Gastrocnemius medialis (tissue), 4 donors: ENCODE measurements at regions not wholly inside any gene's neighbourhood (a gene's known extent, or its start where the extent isn't known, plus 50 kb on each side); places are given as distances from the start of the nearest gene placed in this dataset.
"Not testable (repeated sequence)": the region's sequence is repeated elsewhere in the genome, so short reads cannot be mapped to it uniquely, and the experiment has no call there.

Experiments used
- ATAC-seq, 2 donors: fragments of 150-250 bp; one replicate each; pipeline ENCODE4 v1.9.1; 2016
- DNase-seq, 2 donors: peaks; one replicate each; pipeline ENCODE4 v3.0.0-alpha.2; 2019
- H3K27ac ChIP-seq, 4 donors: fragments of 200-600 bp; sonication (generic); 1 replicate in 1 of 4; 2 replicates in 3 of 4; pipeline ENCODE4 v1.5.1; 2016 to 2018; ENCODE audit warnings: mild to moderate bottlenecking in 2 of 4, moderate library complexity in 1 of 4
- H3K27me3 ChIP-seq, 3 donors: fragments of 200-600 bp; sonication (generic) in 2 of 3; 1 replicate in 1 of 3; 2 replicates in 2 of 3; pipeline versions ENCODE4 v1.5.1 to v1.6.0; 2016 to 2019; ENCODE audit warnings: mild to moderate bottlenecking in 1 of 3, moderate library complexity in 1 of 3
- H3K36me3 ChIP-seq, 2 donors: fragments of 200-600 bp; sonication (generic) in 1 of 2; one replicate each; pipeline ENCODE4 v1.5.1; 2017 to 2018
- H3K4me1 ChIP-seq, 2 donors: fragments of 200-600 bp; sonication (generic) in 1 of 2; one replicate each; pipeline ENCODE4 v1.5.1; 2016 to 2017; ENCODE audit warnings: mild to moderate bottlenecking in 2 of 2
- H3K4me3 ChIP-seq, 4 donors: fragments of 200-600 bp; sonication (generic) in 3 of 4; 1 replicate in 1 of 4; 2 replicates in 3 of 4; pipeline ENCODE4 v1.5.1; 2016 to 2019; ENCODE audit warnings: mild to moderate bottlenecking in 2 of 4
- H3K9me3 ChIP-seq, 3 donors: fragments of 200-600 bp; sonication (generic) in 2 of 3; 1 replicate in 1 of 3; 2 replicates in 2 of 3; pipeline ENCODE4 v1.5.1; 2016 to 2019
- CTCF ChIP-seq, 5 experiments: fragments of 450-650 bp in 3 of 5; fragments of 200-600 bp in 2 of 5; sonication (generic) in 2 of 5; IDR thresholded peaks in 4 of 5; conservative IDR thresholded peaks in 1 of 5; 1 replicate in 4 of 5; 2 replicates in 1 of 5; pipeline ENCODE4 v1.5.1; 2016 to 2019; ENCODE audit warnings: antibody characterized with exemption in 5 of 5, mild to moderate bottlenecking in 3 of 5, moderate library complexity in 3 of 5
- POLR2A ChIP-seq, 2 donors: fragments of 450-650 bp; IDR thresholded peaks; one replicate each; pipeline ENCODE4 v1.6.1; 2017; ENCODE audit warnings: antibody characterized with exemption in 2 of 2, mild to moderate bottlenecking in 2 of 2, moderate library complexity in 2 of 2
- in situ Hi-C, 4 donors: fragments of 200-750 bp; cut with MboI; loops; one replicate each; pipeline versions ENCODE4 v1.15.0 to v1.8.0; 2017; ENCODE audit warnings: low sequenced_read_pairs in 4 of 4
- intact Hi-C: fragments of 100-400 bp; cut with DNase I; formaldehyde crosslinking; loops from one replicate; pipeline ENCODE4 v1.15.1; 2023; ENCODE audit warnings: low total_unique reads

DNA sequence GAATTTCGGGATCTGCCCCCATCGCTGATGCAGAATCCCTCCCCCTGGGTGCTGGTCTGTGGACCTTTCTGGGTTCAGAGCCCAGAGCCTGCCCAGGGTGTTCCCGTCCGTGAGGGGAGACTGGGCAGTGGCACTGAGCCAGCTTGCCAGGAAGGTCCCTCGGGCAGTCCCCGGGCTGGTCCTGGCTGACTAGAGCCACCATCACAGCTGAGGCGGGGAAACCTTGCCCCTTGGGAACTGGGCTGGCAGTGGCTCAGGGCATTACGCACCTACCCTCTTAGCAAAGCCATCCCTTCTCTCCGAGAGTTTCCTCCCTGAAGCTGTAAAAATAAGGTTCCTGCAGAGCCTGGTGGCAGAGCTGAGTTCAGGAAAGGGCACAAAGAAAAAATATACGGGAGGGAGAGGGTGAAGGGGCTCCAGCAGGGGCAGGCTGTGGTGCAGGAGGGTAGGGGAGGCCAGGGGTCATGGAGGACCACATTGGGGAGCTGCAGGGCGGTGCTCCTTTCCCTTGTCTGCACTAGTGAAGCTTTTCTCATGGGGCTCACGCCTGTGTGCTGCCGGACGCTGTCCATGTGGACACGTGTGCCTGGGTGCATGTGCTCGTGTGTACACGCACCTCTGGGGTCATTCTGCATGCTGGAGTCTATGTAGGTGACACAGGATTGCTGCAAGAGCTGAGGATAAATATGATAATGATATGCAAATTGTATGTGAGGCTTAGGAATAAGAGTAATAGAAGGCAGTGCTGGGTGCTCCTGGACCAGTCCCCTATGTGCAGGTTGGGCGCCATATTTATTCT lies 118.9 kb downstream of the LHX2 start:
- no peaks in the 10 kb centered on the region for H3K4me1 ChIP-seq
- in situ Hi-C loops: loop anchor here in 2 of 4 donors (10.0 to 25.0 kb wide), 2 partner anchors 182 to 404 kb away; no protein-coding TSS in a partner anchor
- no peaks in the 10 kb centered on the region for H3K27me3 ChIP-seq
- ATAC-seq: no peak
- TF ChIP-seq POLR2A (IDR thresholded peaks at IDR 0.05): no peak
- TF ChIP-seq CTCF (IDR thresholded peaks at IDR 0.05 in 4 of 5, conservative IDR thresholded peaks at IDR 0.05 in 1 of 5): no peak
- H3K27ac ChIP-seq: no peak overlapping the region
- DNase-seq: no peak
- no peaks in the 10 kb centered on the region for H3K9me3 ChIP-seq
- H3K4me3 ChIP-seq: no peak overlapping the region
- intact Hi-C loops: no loop called here
- no peaks in the 10 kb centered on the region for H3K36me3 ChIP-seq

- H3K4me1 ChIP-seq, H3K9me3 ChIP-seq, H3K27ac ChIP-seq, H3K36me3 ChIP-seq, intact Hi-C loops, ATAC-seq, H3K4me3 ChIP-seq, H3K27me3 ChIP-seq, DNase-seq: not testable (repeated sequence)
- in situ Hi-C loops: loop anchor here in 2 of 4 donors (10.0 to 25.0 kb wide), 2 partner anchors 181 to 403 kb away; no protein-coding TSS in a partner anchor
These were observed 120.0 kb downstream of the LHX2 start for GRCh38 chr9:124131518-124131917.

DNA sequence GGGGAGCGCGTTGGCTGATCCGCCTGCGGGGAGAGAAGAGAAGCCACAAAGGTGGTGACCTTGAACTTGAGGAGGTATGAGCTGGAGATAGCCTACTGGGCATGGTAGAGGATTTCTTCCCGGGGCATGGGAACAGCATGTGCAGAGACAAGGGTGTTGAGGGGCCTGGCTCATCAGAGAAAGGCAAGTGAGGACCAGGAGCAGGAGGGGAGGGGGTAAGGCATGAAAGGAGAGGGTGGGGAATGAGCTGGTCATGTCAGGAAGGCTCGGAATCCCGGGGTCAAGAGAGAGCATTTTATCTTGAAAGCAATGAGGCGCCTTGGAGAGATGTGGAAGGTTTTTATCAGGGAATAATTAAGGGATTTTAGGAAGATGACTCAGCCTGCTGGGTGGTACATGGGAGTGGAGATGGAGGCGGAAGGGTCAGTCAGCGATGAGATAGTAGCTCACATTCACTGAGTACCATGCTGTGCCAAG lies 121.1 kb downstream of the LHX2 start:
- no peak for TF ChIP-seq CTCF (IDR thresholded peaks at IDR 0.05 in 4 of 5, conservative IDR thresholded peaks at IDR 0.05 in 1 of 5)
- no peak for TF ChIP-seq POLR2A (IDR thresholded peaks at IDR 0.05)
- H3K36me3 ChIP-seq: no peaks in the 10 kb centered on the region
- H3K4me3 ChIP-seq: no peak overlapping the region
- in situ Hi-C loops: loop anchor here in 2 of 4 donors (10.0 to 25.0 kb wide), 2 partner anchors 180 to 402 kb away; no protein-coding TSS in a partner anchor
- no peaks in the 10 kb centered on the region for H3K4me1 ChIP-seq
- H3K27ac ChIP-seq: no peak overlapping the region
- no peaks in the 10 kb centered on the region for H3K27me3 ChIP-seq
- ATAC-seq (no peak), DNase-seq (no peak)
- no peaks in the 10 kb centered on the region for H3K9me3 ChIP-seq
- intact Hi-C loops: no loop called here

DNA sequence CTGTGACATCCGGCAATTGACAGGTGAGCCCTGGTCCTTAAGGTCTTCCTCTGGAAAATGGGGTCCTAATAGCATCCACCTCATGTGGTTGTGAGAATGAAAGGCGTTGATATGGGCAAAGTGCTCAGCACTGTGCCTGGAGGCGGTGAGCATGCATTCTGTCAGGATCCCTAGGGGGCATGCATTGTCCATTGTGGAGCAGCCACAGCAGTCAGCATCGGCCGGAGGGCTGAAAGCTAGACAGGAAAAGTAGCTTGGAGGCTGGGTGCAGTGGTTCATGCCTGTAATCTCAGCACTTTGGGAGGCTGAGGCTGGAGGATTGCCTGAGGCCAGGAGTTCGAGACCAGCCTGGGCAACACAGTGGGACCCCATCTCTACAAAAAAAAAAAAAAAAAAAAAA lies 122.2 kb downstream of the LHX2 start:
- intact Hi-C loops: no loop called here
- no peaks in the 10 kb centered on the region for H3K4me1 ChIP-seq
- in situ Hi-C loops: loop anchor here in 2 of 4 donors (10.0 to 25.0 kb wide), 2 partner anchors 179 to 401 kb away; no protein-coding TSS in a partner anchor
- no peaks in the 10 kb centered on the region for H3K9me3 ChIP-seq
- H3K4me3 ChIP-seq: no peak overlapping the region
- TF ChIP-seq POLR2A (IDR thresholded peaks at IDR 0.05): no peak
- TF ChIP-seq CTCF (IDR thresholded peaks at IDR 0.05 in 4 of 5, conservative IDR thresholded peaks at IDR 0.05 in 1 of 5): no peak
- no peak overlapping the region for H3K27ac ChIP-seq
- H3K27me3 ChIP-seq: no peaks in the 10 kb centered on the region
- no peaks in the 10 kb centered on the region for H3K36me3 ChIP-seq
- ATAC-seq (no peak), DNase-seq (no peak)

DNA sequence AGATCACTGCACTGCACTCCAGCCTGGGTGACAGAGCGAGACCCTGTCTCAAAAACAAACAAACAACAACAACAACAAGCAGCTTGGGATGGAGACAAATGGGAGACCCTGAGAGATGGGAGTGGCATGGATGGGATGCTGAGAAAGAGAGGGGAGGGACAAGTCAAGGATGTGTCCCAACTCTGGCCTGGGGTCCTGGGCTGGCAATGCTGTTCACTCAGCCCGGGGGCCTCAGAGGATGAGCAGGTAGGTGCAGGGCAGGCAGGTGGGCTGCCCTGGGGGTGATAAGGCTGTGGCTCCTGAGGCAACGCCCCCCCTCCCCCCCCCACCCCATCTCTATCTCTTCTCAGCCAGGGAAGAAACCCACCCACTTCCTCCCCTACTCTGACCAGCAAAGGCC lies 123.0 kb downstream of the LHX2 start:
- Histone ChIP-seq H3K27me3 (no peaks in the 10 kb centered on the region), H3K36me3 (no peaks in the 10 kb centered on the region), H3K27ac (no peak overlapping the region), H3K9me3 (no peaks in the 10 kb centered on the region), H3K4me3 (no peak overlapping the region), H3K4me1 (no peaks in the 10 kb centered on the region)
- no peak for ATAC-seq
- intact Hi-C loops (no loop called here), in situ Hi-C loops (loop anchor here in 2 of 4 donors (10.0 to 25.0 kb wide), 2 partner anchors 178 to 400 kb away; no protein-coding TSS in a partner anchor)
- TF ChIP-seq CTCF (IDR thresholded peaks at IDR 0.05 in 4 of 5, conservative IDR thresholded peaks at IDR 0.05 in 1 of 5): no peak
- no peak for TF ChIP-seq POLR2A (IDR thresholded peaks at IDR 0.05)
- DNase-seq: no peak
